Type B pancreatic cell (in vitro differentiated cells): ENCODE measurements at regions not wholly inside any gene's neighbourhood (a gene's known extent, or its start where the extent isn't known, plus 50 kb on each side); places are given as distances from the start of the nearest gene placed in this dataset.
A peak's percentile ranks its signal among the peaks of the same experiment; 100 is the strongest.

Experiments
- DNase-seq: peaks from one replicate; pipeline ENCODE4 v3.0.0; 2021; ENCODE audit warnings: mixed read lengths; ENCODE audit not compliant: unreplicated experiment; ENCODE audit errors: extremely low spot score
- H3K27ac Mint-ChIP-seq: 2 replicates; pipeline ENCODE4 v1.8.0; 2021; ENCODE audit warnings: mild to moderate bottlenecking, mixed read lengths
- H3K27me3 Mint-ChIP-seq: 2 replicates; pipeline ENCODE4 v1.8.0; 2021; ENCODE audit warnings: mixed read lengths
- H3K36me3 Mint-ChIP-seq: 2 replicates; pipeline ENCODE4 v1.8.0; 2021; ENCODE audit warnings: mixed read lengths
- H3K4me1 Mint-ChIP-seq: one replicate; pipeline ENCODE4 v1.8.0; 2021; ENCODE audit warnings: mixed read lengths; ENCODE audit not compliant: unreplicated experiment
- H3K4me3 Mint-ChIP-seq: 2 replicates; pipeline ENCODE4 v1.8.0; 2021; ENCODE audit warnings: mild to moderate bottlenecking, mixed read lengths
- H3K9me3 Mint-ChIP-seq: 2 replicates; pipeline ENCODE4 v1.8.0; 2021; ENCODE audit warnings: mixed read lengths
- TF ChIP-seq, protein P1 (sequence below): fragments of 200-600 bp; sonication (generic); conservative IDR thresholded peaks from 2 replicates; pipeline ENCODE4 v1.5.0; 2021; ENCODE audit warnings: antibody characterized with exemption, mild to moderate bottlenecking

DNA sequence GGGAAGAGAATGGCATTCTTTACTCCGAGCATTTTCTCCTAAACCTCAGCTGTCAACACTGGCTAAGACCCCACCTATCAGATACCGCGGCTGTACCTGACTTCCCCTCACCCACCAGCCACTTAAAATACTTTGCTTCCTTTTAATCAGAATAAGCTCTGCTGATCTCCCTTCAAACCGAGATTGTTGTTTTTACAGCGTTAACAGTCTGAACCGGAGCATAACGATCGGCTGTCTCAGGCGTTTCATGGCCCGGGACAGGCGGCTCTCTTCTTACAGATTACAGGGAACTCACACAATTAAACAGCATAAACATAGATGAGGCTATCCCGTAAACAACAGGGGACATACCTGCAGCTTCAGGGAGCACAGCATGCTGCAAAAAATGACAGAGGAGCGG lies 174.3 kb upstream of the RNF32 start:
- Mint-ChIP-seq H3K36me3 (no peaks in the 10 kb centered on the region), H3K4me3 (peak overlapping the region; percentile 26), H3K9me3 (no peaks in the 10 kb centered on the region), H3K27me3 (peaks cover 15% of the 10 kb centered on the region), H3K27ac (no peak overlapping the region), H3K4me1 (peaks cover 5% of the 10 kb centered on the region)
- TF ChIP-seq, protein P1, sequence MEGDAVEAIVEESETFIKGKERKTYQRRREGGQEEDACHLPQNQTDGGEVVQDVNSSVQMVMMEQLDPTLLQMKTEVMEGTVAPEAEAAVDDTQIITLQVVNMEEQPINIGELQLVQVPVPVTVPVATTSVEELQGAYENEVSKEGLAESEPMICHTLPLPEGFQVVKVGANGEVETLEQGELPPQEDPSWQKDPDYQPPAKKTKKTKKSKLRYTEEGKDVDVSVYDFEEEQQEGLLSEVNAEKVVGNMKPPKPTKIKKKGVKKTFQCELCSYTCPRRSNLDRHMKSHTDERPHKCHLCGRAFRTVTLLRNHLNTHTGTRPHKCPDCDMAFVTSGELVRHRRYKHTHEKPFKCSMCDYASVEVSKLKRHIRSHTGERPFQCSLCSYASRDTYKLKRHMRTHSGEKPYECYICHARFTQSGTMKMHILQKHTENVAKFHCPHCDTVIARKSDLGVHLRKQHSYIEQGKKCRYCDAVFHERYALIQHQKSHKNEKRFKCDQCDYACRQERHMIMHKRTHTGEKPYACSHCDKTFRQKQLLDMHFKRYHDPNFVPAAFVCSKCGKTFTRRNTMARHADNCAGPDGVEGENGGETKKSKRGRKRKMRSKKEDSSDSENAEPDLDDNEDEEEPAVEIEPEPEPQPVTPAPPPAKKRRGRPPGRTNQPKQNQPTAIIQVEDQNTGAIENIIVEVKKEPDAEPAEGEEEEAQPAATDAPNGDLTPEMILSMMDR = no peak
- DNase-seq = no peak

DNA sequence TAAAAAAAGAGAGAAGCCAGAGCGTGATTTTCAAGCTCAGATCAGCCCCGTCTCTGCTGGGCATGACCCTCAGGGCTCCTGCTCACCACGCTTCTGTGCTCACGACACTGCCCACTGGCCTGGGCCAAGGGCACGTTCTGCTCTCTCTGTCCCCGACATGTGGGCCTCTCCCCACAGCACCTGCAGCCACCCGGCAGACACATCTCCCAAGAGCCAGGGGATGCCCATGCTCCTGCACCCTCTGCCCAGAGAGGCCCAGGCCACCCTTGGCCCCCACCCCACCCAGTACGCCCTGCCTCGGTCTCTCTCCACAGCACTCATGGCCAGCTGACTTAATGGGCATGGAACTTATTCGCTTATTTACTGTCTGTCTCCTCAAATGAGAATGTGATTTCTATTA lies 175.4 kb upstream of the RNF32 start:
- no peaks in the 10 kb centered on the region for H3K36me3 Mint-ChIP-seq
- H3K4me1 Mint-ChIP-seq = peaks cover 5% of the 10 kb centered on the region
- no peak overlapping the region for H3K4me3 Mint-ChIP-seq
- TF ChIP-seq, protein P1 = no peak
- peaks cover 15% of the 10 kb centered on the region for H3K27me3 Mint-ChIP-seq
- no peak overlapping the region for H3K27ac Mint-ChIP-seq
- no peak for DNase-seq
- no peaks in the 10 kb centered on the region for H3K9me3 Mint-ChIP-seq

DNA sequence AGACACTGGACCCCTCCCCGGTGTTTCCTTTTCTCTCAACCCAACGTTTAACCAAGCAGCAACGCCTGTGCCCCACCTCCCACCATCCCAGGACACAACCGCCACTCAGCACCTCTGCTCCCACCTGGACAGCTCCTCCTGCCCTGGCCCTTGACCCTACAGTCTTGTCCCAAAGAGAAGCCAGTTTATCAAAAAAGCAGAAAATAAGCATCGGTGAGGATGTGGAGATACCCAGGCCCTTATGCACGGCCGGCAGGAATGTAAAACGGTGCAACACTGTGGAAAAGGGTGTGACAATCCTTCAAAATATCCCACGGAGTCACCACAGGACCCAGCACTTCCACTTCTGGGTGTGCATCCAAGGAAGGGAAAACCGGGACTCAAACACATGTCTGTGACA lies 176.2 kb upstream of the RNF32 start:
- Mint-ChIP-seq H3K4me1 (peaks cover 5% of the 10 kb centered on the region), H3K4me3 (no peak overlapping the region), H3K27ac (no peak overlapping the region), H3K9me3 (no peaks in the 10 kb centered on the region), H3K27me3 (peaks cover 15% of the 10 kb centered on the region), H3K36me3 (no peaks in the 10 kb centered on the region)
- no peak for DNase-seq
- TF ChIP-seq, protein P1 = no peak

DNA sequence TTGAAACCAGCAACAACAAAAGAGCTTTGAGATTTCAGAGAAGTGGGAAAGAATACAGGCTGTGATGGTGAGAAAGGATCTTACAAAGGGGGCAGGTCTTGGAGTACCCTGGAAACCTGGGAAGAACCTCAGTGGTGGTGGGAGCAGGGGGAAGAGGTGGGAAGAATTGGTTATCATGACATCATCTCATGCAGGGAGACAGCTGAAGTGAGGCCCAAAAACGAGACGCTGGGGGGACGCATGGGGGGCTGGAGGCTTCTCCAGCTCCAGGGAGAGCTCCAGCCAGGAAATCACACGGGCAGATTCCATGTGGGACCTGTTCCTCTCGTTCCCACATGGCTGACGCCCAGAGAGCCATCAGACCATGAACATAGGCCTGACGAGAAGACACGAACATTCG lies 177.3 kb upstream of the RNF32 start:
- TF ChIP-seq, protein P1 = no peak
- Mint-ChIP-seq H3K4me3 (no peak overlapping the region), H3K27ac (no peak overlapping the region), H3K36me3 (no peaks in the 10 kb centered on the region), H3K4me1 (peaks cover 5% of the 10 kb centered on the region), H3K27me3 (peaks cover 20% of the 10 kb centered on the region), H3K9me3 (no peaks in the 10 kb centered on the region)
- no peak for DNase-seq

DNA sequence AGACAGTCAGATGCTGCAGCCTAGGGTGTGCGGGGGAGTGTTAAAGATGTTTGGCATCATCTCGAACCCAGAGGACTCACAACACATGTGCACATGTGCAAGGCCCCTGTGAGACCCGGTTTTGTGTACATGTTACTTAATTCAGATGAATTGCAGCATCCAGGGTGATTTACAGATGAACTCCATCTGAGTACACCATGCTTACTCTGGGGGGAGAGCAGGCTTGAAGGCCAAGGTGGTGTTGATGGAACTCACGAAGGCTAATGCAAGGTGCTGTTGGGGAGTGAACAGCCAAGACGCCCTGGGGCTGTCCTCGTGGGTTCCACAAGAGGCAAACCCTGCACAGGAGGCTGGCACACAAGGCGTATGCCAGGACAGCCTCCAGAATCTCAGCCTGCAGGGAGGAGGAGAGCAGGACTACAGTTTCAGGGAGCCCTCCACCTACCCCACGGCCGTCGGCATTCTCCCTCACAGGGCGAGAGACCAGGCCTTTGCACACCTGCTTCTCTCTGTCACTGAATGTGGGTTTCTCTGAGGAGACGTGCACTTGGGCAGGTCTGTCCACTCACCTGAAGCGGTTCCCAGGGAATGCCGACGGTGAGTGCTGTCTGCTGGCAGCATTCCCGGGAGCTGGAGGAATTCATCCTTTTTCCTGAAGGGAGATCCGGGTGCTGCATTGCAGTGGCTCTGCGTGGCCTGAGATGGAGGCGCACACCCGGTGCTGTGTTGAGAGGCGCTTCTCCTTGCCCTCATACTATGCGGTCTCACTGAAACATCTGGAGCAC lies 178.5 kb upstream of the RNF32 start:
- peaks cover 5% of the 10 kb centered on the region for H3K4me1 Mint-ChIP-seq
- peaks cover 15% of the 10 kb centered on the region for H3K27me3 Mint-ChIP-seq
- no peaks in the 10 kb centered on the region for H3K36me3 Mint-ChIP-seq
- no peaks in the 10 kb centered on the region for H3K9me3 Mint-ChIP-seq
- TF ChIP-seq, protein P1 = no peak
- H3K4me3 Mint-ChIP-seq = no peak overlapping the region
- no peak for DNase-seq
- H3K27ac Mint-ChIP-seq = no peak overlapping the region
